HEK293 (cell line): ENCODE measurements at regions not wholly inside any gene's neighbourhood (a gene's known extent, or its start where the extent isn't known, plus 50 kb on each side); places are given as distances from the start of the nearest gene placed in this dataset.

ENCODE experiments used
- CTCF ChIA-PET: fragments of 350-600 bp; formaldehyde crosslinking; extraction: SDS; loops from one replicate; lab custom pipeline; 2021; ENCODE audit warnings: antibody characterized with exemption; lab: Yijun Ruan, JAX
- POLR2A ChIA-PET: fragments of 300-600 bp; formaldehyde crosslinking; extraction: SDS; loops from one replicate; lab custom pipeline; 2020; ENCODE audit warnings: antibody characterized with exemption, inconsistent platforms; lab: Yijun Ruan, JAX
- H3K27ac ChIP-seq: fragments of 200-500 bp; sonication (Bioruptor generic); 2 replicates; pipeline ENCODE4 v1.5.1; 2014; ENCODE audit warnings: low read depth, low read length, control low read depth, inconsistent platforms; ENCODE audit errors: extremely low read depth
- H3K36me3 ChIP-seq, 2 experiments: fragments of 200-500 bp in 1 of 2; sonication (Bioruptor generic) in 1 of 2; 1 replicate in 1 of 2; 2 replicates in 1 of 2; pipeline ENCODE4 v1.5.1; 2014 to 2017; ENCODE audit warnings: inconsistent platforms in 2 of 2, low read length in 2 of 2; ENCODE audit not compliant: control insufficient read depth in 2 of 2, insufficient read depth in 1 of 2
- H3K4me1 ChIP-seq: fragments of 200-500 bp; sonication (Bioruptor generic); 2 replicates; pipeline ENCODE4 v1.5.1; 2014; ENCODE audit warnings: mild to moderate bottlenecking, low read length, inconsistent platforms; ENCODE audit not compliant: control insufficient read depth, insufficient read depth
- H3K4me3 ChIP-seq: 2 replicates; pipeline ENCODE4 v1.5.1; 2011; ENCODE audit warnings: low read depth, mild to moderate bottlenecking, control low read depth, low read length, moderate library complexity
- H3K9me3 ChIP-seq: fragments of 200-500 bp; sonication (Bioruptor generic); 2 replicates; pipeline ENCODE4 v1.5.1; 2014; ENCODE audit warnings: low read depth, low read length, inconsistent platforms; ENCODE audit not compliant: control insufficient read depth, insufficient read depth
- BCL11A ChIP-seq: fragments of 450-650 bp; formaldehyde crosslinking; IDR thresholded peaks from 2 replicates; pipeline ENCODE4 v1.5.1; 2016; ENCODE audit warnings: low read depth, missing biosample characterization, missing genetic modification characterization
- IKZF3 ChIP-seq: fragments of 450-650 bp; IDR thresholded peaks from 2 replicates; pipeline ENCODE4 v1.5.0; 2018; ENCODE audit warnings: missing biosample characterization, mild to moderate bottlenecking, missing genetic modification characterization, moderate library complexity
- KLF1 ChIP-seq: fragments of 450-650 bp; formaldehyde crosslinking; IDR thresholded peaks from 2 replicates; pipeline ENCODE4 v1.5.1; 2016; ENCODE audit warnings: missing biosample characterization, missing genetic modification characterization
- PRDM4 ChIP-seq: fragments of 450-650 bp; formaldehyde crosslinking; IDR thresholded peaks from 2 replicates; pipeline ENCODE4 v1.5.1; 2017; ENCODE audit warnings: missing biosample characterization, missing genetic modification characterization
- SCRT1 ChIP-seq: fragments of 450-650 bp; formaldehyde crosslinking; IDR thresholded peaks from 2 replicates; pipeline ENCODE4 v1.5.1; 2016; ENCODE audit warnings: missing biosample characterization, missing genetic modification characterization, borderline replicate concordance
- ZBTB11 ChIP-seq: fragments of 450-650 bp; formaldehyde crosslinking; conservative IDR thresholded peaks from 2 replicates; pipeline ENCODE4 v1.5.1; 2016; ENCODE audit warnings: low read depth, missing biosample characterization, missing genetic modification characterization
- ZBTB48 ChIP-seq: fragments of 450-650 bp; formaldehyde crosslinking; IDR thresholded peaks from 2 replicates; pipeline ENCODE4 v1.5.1; 2016; ENCODE audit warnings: missing biosample characterization, missing genetic modification characterization
- ZBTB6 ChIP-seq: fragments of 450-650 bp; formaldehyde crosslinking; IDR thresholded peaks from 2 replicates; pipeline ENCODE4 v1.5.1; 2017; ENCODE audit warnings: missing biosample characterization, missing genetic modification characterization
- ZNF133 ChIP-seq: fragments of 450-650 bp; formaldehyde crosslinking; IDR thresholded peaks from 2 replicates; pipeline ENCODE4 v1.5.1; 2016; ENCODE audit warnings: missing biosample characterization, missing genetic modification characterization
- ZNF202 ChIP-seq: fragments of 450-650 bp; formaldehyde crosslinking; IDR thresholded peaks from 2 replicates; pipeline ENCODE4 v1.5.1; 2016; ENCODE audit warnings: missing biosample characterization, missing genetic modification characterization, borderline replicate concordance
- ZNF362 ChIP-seq: fragments of 450-650 bp; formaldehyde crosslinking; IDR thresholded peaks from 2 replicates; pipeline ENCODE4 v1.5.1; 2016; ENCODE audit warnings: missing biosample characterization, missing genetic modification characterization
- ZNF48 ChIP-seq: fragments of 450-650 bp; formaldehyde crosslinking; IDR thresholded peaks from 2 replicates; pipeline ENCODE4 v1.5.1; 2016; ENCODE audit warnings: missing biosample characterization, missing genetic modification characterization
- ZNF544 ChIP-seq: fragments of 450-650 bp; formaldehyde crosslinking; IDR thresholded peaks from 2 replicates; pipeline ENCODE4 v1.5.0; 2017; ENCODE audit warnings: missing biosample characterization, missing genetic modification characterization
- ZNF548 ChIP-seq: fragments of 450-650 bp; formaldehyde crosslinking; IDR thresholded peaks from 2 replicates; pipeline ENCODE4 v1.5.1; 2016; ENCODE audit warnings: missing biosample characterization, missing genetic modification characterization
- ZNF629 ChIP-seq: fragments of 450-650 bp; formaldehyde crosslinking; IDR thresholded peaks from 2 replicates; pipeline ENCODE4 v1.5.1; 2017; ENCODE audit warnings: missing biosample characterization, missing genetic modification characterization
- ZNF677 ChIP-seq: fragments of 450-650 bp; IDR thresholded peaks from 2 replicates; pipeline ENCODE4 v1.5.0; 2018; ENCODE audit warnings: missing biosample characterization, mild to moderate bottlenecking, missing genetic modification characterization, moderate library complexity
- ZNF843 ChIP-seq: fragments of 450-650 bp; formaldehyde crosslinking; IDR thresholded peaks from 2 replicates; pipeline ENCODE4 v1.5.1; 2016; ENCODE audit warnings: missing biosample characterization, missing genetic modification characterization
- ZSCAN18 ChIP-seq: fragments of 450-650 bp; formaldehyde crosslinking; IDR thresholded peaks from 2 replicates; pipeline ENCODE4 v1.5.1; 2016; ENCODE audit warnings: missing biosample characterization, missing genetic modification characterization
- TF ChIP-seq, protein P1 (sequence below): fragments of 450-650 bp; formaldehyde crosslinking; IDR thresholded peaks from 2 replicates; pipeline ENCODE4 v1.5.1; 2017; ENCODE audit warnings: missing biosample characterization, missing genetic modification characterization
- TF ChIP-seq, protein P2 (sequence below): fragments of 450-650 bp; formaldehyde crosslinking; IDR thresholded peaks from 2 replicates; pipeline ENCODE4 v1.5.1; 2016; ENCODE audit warnings: missing biosample characterization, missing genetic modification characterization

- CTCF ChIA-PET: no interaction called here
- POLR2A ChIA-PET: no interaction called here
- TF ChIP-seq KLF1 (tag by site-specific recombination) (no peak), ZNF48 (tag by site-specific recombination) (no peak), ZNF629 (no peak), ZNF362 (tag by site-specific recombination) (no peak), ZNF133 (tag by site-specific recombination) (no peak), ZNF677 (tag by site-specific recombination) (no peak), ZBTB11 (tag by site-specific recombination) (no peak), SCRT1 (no peak), ZBTB6 (tag by site-specific recombination) (no peak), ZSCAN18 (tag by site-specific recombination) (no peak), ZNF202 (tag by site-specific recombination) (no peak), PRDM4 (tag by site-specific recombination) (no peak), ZBTB48 (tag by site-specific recombination) (no peak), ZNF548 (no peak), ZNF843 (no peak), ZNF544 (no peak), IKZF3 (tag by site-specific recombination) (no peak), BCL11A (tag by site-specific recombination) (no peak)
- TF ChIP-seq, protein P1, sequence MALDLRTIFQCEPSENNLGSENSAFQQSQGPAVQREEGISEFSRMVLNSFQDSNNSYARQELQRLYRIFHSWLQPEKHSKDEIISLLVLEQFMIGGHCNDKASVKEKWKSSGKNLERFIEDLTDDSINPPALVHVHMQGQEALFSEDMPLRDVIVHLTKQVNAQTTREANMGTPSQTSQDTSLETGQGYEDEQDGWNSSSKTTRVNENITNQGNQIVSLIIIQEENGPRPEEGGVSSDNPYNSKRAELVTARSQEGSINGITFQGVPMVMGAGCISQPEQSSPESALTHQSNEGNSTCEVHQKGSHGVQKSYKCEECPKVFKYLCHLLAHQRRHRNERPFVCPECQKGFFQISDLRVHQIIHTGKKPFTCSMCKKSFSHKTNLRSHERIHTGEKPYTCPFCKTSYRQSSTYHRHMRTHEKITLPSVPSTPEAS (tag by site-specific recombination): no peak
- TF ChIP-seq, protein P2, sequence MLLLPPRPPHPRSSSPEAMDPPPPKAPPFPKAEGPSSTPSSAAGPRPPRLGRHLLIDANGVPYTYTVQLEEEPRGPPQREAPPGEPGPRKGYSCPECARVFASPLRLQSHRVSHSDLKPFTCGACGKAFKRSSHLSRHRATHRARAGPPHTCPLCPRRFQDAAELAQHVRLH (tag by site-specific recombination): no peak
- TF ChIP-seq, all 188 proteins: peak for 0
- Histone ChIP-seq H3K9me3 (no peaks in the 10 kb centered on the region), H3K4me3 (no peak overlapping the region), H3K36me3 (no peaks in the 10 kb centered on the region), H3K27ac (no peak overlapping the region), H3K4me1 (peaks cover 5% of the 10 kb centered on the region)
Observed at GRCh38 chr5:135137146-135137915, 103.3 kb upstream of the PITX1 start.
